Activated CD4-positive, alpha-beta T cell treated with anti-CD3 and anti-CD28 coated beads, Interleukin-2, amount 50 U/mL, for 4 hours (primary cell): ENCODE measurements at regions not wholly inside any gene's neighbourhood (a gene's known extent, or its start where the extent isn't known, plus 50 kb on each side); places are given as distances from the start of the nearest gene placed in this dataset.

Source experiments
- DNase-seq, 2 experiments: peaks; one replicate each; pipeline ENCODE4 v3.0.0-alpha.2; 2020

GRCh38 chr10:126787201-126787600, 116.7 kb upstream of the C10orf90 start:
- DNase-seq, result no peak

DNA sequence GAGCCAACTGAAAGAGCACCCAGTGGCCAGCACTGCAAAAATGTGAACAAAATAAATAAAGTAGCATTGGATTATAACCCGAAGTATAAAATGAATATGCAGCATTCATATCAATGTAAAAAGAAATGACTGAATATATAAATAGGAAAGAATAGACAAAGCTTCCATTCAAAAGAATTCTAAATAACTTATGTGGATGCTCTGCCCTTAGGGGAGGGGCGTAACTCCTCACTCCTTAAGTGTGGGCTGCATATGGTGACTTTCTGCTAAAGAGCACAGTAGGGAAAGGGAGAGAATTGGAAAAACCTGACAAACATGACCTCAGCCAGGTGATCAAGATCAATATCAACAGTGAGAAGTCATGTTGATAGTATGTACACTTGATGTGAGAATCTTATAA, 109.9 kb upstream of the DOCK1 start:
- DNase-seq, result no peak

- no peak for DNase-seq
These were observed 106.6 kb upstream of the DOCK1 start for GRCh38 chr10:126798649-126799048.

GRCh38 chr10:126803394-126803793, 101.8 kb upstream of the DOCK1 start:
- no peak for DNase-seq

DNA sequence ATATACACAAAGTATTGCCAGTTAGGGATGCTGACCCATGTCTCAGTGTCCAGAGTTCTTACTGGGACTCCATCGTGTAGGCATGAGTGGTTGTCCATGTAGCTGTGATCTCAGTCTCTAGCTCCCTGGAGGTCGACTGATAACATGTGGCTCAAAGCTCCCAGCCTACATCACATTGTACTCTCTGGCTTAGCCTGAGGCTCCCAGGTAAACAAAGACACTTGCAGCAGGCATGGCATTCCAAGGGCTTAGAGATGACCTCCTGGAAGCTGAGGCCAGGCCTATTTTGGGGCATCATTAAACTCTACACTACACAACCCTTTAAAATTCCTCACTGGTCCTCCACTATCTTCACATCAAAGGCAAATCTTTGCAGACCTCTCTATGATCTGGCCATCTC, 100.8 kb upstream of the DOCK1 start:
- DNase-seq, result no peak

DNA sequence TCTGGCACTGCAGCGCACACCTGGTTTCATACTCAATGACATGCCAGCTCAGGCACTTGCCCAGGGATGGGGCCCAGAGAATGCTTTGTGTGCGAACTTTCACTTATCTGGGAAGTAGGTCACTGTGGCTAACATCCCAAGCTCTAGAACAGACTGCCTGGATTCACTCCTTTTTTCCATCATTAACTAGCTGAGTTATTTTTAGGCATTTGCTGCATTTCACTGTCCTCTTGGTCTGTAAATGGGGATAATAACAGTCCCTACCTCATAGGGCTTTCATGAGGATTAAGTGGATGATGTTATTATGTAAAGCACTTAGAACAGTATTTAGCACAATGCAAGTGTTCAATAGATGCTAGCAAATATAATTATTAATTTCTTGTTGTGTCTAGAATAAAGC, 98.7 kb upstream of the DOCK1 start:
- no peak for DNase-seq

DNA sequence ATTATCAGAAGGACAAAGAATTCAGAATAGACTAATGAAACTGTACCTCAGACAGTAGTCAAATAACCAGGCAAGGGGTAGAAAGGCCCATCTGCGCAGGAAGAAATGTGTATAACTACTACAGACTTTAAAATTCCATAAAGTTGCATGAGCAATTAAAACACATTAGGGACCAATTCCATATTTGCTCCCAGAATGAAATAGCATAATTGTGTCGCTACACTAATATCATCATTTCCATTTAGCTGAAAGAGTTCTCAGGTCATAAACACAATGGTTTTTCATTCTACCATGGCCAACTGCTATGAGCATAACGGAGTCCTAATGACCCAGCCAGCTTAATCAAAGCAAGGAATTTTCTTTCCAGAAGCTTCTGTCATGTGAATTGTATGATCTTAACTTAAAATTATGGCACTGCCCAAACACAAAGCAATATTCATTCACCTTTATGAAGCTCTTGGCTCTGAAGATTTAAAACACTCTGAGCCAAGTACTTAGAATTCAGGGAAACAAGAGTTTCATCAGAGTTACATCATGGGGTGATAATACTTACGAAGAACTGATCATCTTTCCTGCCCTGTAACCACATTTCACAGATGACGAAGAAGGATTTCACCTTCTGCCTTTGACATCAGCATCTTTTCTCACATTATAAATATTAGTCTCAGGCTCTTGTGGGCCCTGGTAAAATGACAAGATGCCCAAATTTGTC, 98.1 kb upstream of the DOCK1 start:
- DNase-seq, result no peak

GRCh38 chr10:126808103-126808502, 97.1 kb upstream of the DOCK1 start:
- DNase-seq, result no peak

DNA sequence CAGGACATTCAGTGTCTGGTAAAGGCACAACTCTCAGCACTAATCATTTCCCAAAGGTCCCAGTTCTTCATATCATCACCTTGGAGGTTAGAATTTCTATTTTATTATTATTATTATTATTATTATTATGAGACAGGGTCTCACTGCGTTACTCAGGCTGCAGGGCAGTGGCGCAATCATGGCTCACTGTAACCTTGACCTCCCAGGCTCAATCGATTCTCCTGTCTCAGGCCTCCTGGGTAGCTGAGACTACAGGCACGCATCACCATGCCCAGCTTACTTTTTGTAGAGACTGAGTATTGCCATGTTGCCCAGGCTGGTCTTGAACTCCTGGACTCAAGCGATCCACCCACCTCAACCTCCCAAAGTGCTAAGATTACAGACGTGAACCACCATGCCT, 91.8 kb upstream of the DOCK1 start:
- no peak for DNase-seq

DNA sequence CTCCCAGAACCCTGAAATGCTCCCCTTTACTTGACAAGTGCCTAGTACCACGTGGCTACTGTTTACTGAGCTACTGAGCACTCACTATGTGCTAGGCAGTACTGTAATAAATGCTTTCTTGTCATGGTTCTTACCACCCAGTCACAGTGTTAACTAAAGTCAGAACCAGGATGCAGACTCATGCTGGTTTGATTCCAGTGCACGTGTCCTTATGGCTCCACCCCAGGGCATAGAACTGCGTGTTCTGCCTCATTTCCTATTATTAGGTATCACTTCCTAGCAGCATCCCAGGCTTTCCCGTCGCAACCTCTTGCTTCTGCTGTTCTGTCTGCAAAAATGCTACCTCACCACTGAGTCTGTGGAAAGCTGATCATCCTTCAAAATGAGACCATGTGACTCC, 71.7 kb upstream of the DOCK1 start:
- DNase-seq, result no peak

DNA sequence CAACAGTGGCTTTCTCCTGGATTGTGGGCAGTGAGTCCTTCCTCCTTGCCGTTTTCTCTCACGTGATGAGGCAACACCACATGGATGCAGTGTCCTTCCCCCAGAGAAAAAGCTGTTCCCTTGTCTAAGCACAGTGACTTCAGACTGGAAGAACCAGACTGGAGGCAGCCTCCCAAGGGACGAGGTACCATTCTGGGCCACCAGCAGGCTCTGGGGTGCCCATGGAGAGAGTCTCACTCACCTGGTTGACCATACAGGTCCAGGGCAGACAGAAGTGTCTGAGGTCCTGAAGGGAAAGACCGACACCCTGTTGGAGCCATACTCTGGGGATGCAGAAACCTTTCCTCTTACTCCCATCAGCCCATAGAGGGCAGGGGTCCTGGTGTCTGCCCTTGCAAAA, 69.2 kb upstream of the DOCK1 start:
- no peak for DNase-seq

DNA sequence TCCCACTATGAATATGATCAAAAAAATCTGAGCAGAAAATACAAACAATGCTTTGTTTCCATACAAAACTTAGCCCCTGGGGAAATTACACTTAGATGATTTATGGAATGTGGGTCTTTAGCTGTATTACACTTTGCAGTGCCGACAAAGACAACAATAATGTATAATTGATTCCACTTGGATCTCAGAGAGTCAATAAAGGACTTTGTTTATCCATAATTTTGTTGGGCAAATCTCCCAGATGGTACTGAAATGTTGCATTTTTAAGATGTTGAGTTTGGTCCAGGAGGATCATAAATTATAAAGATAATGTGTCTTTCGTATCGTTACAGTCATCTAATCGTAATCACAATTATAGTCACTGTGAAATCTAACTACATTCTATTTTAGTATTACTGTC, 66.9 kb upstream of the DOCK1 start:
- no peak for DNase-seq

DNA sequence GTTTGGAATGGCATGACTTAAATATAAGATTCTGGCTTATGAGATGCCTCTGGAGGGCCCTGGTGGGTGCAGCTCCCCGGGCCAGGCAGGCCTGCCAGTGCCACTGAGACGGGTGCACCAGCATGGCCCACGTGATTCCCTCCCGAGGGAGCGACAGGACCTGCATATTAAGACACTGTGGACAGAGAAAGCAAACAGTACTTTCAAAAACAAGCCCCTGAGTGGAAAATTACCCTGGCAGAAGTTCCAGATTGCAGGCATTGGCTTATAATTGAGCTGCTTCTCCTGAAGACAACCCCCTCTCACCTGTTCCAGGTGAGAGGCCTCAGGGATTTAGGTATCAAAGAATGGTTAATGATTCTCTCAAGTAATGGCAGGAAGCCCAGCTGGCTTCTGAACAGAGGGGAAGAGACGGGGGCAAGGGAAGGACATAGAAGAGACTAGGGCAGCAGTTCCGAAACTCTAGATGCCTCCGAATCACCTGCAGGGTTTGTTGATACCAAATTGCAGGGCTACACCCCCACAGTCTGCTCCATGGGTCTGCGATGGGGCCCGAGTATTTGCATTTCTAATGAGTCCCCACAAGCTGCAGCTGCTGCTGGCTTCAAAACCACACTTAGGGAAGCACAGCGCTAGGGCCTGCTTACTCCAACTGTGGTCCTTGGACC, 66.0 kb upstream of the DOCK1 start:
- no peak for DNase-seq

- no peak for DNase-seq
These were observed 64.6 kb upstream of the DOCK1 start for GRCh38 chr10:126840576-126841135.

GRCh38 chr10:126841341-126841895, 63.8 kb upstream of the DOCK1 start:
- no peak for DNase-seq

DNA sequence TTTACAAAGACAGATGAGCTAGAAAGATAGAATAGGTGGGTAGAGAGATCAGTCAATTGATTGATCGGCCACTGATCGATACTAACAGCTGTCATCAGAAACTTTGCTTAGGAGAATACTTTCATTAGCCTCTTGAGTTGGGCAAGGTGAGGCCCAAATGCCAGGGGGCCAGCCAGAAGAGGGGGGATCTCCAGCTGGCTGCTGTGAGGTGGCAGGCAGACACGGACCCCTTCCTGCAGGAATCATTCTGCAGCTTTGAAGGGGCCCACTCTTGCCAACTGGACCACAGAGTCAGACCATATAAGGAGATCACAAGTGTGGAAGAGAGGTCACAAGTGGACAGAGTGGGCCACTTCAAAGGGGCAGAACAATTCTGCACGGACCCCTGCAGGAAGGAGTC, 62.9 kb upstream of the DOCK1 start:
- no peak for DNase-seq

DNA sequence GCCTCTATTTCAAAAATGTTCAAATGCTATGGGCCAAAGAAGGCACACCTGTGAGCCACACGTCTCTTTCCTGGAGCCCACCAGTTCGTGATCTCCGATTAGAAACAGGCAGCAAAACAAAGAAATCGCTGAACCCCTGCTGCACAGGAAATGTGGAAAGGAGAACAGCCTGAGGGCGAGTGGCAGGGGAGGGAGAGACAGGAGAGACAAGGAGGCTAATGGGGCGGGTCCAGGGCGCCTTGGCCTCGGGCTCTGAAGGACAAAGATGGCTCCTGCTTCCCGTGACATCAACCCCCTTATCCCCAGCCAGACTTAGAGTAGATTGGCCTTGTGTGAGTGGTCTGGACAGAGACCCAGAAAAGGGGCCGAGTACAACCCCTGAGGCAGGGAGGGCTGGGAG, 62.4 kb upstream of the DOCK1 start:
- DNase-seq, result no peak

DNA sequence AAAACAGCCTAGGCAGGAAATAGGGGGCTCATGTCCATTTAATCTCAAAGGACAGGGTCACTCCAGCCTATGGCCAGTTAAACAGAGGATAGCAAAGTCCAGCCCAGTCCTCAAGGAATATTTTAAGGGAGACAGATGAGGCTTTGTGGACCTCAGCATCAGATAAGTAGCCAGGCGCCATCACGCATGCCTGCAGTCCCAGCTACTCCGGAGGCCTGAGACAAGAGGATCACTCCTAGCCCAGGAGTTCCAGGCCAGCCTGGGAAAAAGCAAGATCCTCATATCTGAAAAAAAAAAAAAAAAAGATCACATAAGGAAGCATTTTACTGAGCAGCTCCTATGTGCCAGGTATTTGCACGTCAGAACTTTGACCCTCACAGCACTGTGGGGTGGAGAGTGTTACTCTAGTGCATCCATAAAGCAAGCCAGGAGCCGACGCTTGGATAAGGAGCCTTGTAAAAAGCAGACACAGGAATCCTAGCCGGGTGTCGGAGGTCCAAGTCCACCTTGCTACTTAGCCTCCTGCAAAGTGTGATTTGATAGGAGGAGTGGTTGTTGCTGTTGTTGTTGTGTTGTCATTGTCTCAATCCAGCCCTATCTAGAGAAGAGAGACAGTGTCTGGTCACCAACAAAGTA, 61.8 kb upstream of the DOCK1 start:
- no peak for DNase-seq

DNA sequence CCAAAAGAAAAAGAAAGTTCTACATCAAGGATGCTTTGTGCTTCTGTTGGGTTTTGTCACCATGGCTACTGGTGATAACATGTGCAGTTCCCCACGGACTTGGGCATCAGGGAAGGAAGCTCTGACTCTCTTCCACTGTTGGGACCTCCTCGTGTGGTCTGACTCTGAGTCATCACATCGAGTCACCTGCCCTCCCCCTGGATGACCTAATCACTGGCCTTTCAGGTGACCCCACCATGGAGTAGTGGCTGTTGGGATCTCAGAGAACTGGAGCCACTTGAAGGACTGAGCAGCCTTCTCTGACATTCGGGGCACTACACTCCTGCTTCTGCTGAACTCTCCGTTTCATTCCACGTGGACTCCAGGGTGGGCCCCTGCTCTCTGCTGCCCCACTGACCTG, 60.8 kb upstream of the DOCK1 start:
- DNase-seq, result no peak

GRCh38 chr10:126846469-126846868, 58.8 kb upstream of the DOCK1 start:
- DNase-seq, result no peak

GRCh38 chr10:126846959-126847358, 58.3 kb upstream of the DOCK1 start:
- no peak for DNase-seq

DNA sequence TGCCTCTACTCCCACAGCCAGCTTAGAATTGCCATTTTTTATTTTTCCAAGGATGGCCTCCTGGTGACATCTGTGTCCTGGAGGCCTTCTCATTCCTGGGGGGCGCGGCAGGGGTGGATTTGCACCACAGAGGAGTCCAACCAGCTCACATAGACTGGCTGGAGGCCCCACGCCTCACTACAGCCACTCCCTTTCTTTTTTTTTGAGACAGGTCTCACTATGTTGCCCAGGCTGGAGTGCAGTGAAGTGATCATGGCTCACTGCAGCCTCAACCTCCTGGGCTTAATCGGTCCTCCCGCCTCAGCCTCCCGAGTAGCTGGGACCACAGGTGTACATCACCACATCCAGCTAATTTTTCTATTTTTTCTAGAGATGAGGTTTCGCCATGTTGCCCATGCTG, 57.6 kb upstream of the DOCK1 start:
- no peak for DNase-seq

- DNase-seq, result no peak
These were observed 55.6 kb upstream of the DOCK1 start for GRCh38 chr10:126849646-126850045.
